ENCODE measurements at regions not wholly inside any gene's neighbourhood (a gene's known extent, or its start where the extent isn't known, plus 50 kb on each side); places are given as distances from the start of the nearest gene placed in this dataset.

- TF ChIP-seq CTCF (IDR thresholded peaks at IDR 0.05; ENCODE audit: insufficient read depth, low read length) (no peak), POLR2AphosphoS5 (IDR thresholded peaks at IDR 0.05; ENCODE audit: low read depth) (no peak), SPI1 (IDR thresholded peaks at IDR 0.05; ENCODE audit: borderline replicate concordance, low read depth) (no peak)
These were observed 242.0 kb downstream of the PTTG2 start for GRCh38 chr4:38202242-38202641.

All from HL-60 (cell line).